HG03060 (cell line): ENCODE measurements at regions not wholly inside any gene's neighbourhood (a gene's known extent, or its start where the extent isn't known, plus 50 kb on each side); places are given as distances from the start of the nearest gene placed in this dataset.
"Not testable (repeated sequence)": the region's sequence is repeated elsewhere in the genome, so short reads cannot be mapped to it uniquely, and the experiment has no call there.

Source experiments
- ATAC-seq: cut with Tn5 transposase; IDR thresholded peaks from one replicate; pipeline ENCODE4 v1.9.1; 2021; ENCODE audit warnings: low read depth, moderate number of reproducible peaks; ENCODE audit not compliant: unreplicated experiment

GRCh38 chr7:11221984-11222383, 248.3 kb downstream of the PHF14 start:
- ATAC-seq, result no peak

DNA sequence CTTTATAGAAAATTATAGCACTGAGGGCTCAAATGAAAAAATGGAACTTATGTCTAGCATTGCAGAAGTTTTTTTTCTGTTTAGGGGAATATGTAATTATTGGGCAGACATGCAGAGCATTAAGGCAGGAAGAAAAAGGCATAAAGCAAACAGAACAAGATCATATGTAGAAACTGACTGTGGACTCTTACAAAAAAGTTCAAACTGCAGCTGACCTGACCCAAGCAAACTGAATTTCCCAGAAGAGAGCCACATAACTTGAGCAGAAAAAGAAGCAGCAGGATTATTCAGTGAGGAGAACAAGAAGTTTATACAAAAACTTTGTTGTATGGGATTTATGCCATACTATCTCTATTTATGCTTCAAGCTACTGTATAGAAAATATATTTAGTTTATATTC, 250.9 kb downstream of the PHF14 start:
- ATAC-seq, result no peak

GRCh38 chr7:11228515-11228914, 254.8 kb downstream of the PHF14 start:
- ATAC-seq, result no peak

- no peak for ATAC-seq
Observed at GRCh38 chr7:11231190-11231589, 257.5 kb downstream of the PHF14 start.

DNA sequence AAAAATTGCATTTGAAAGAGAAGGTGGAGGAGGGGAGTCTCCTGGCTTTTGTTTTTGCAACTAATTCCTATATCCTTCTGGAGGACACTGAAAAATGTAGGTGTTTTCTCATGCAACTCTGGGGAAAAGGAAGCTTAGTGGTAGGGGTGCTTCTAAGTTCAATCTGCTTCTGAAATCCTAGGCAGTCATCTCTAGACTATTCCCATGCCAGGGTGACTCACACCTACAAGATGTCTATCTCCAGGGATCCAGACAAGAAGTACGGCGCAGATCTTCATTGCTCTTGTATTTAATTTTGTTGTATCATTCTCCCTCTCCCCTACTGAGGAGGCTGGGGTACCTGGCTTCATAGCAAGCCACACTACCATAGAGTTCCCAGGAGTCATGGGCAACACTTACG, 258.8 kb downstream of the PHF14 start:
- no peak for ATAC-seq

DNA sequence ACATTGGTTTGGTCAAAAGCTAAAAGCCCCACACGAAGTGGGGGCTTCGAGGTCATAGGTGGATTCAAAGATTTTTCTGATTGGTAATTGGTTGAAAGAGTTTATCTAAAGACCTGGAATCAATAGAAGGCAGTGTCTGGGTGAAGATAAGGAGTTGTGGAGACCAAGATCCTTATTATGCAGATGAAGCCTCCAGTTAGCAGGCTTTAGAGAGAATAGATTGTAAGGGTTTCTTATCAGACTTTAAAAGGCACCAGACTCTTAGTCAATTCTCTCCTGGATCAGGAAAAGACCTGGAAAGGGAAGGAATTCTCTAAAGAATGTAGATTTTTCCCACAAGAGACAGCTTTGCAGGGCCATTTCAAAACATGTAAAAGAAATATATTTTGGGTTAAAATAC, 260.2 kb downstream of the PHF14 start:
- ATAC-seq, result no peak

GRCh38 chr7:11235491-11235890, 261.8 kb downstream of the PHF14 start:
- ATAC-seq, result no peak

- ATAC-seq, result no peak
Observed at GRCh38 chr7:11236680-11237079, 263.0 kb downstream of the PHF14 start.

GRCh38 chr7:11237742-11238141, 264.1 kb downstream of the PHF14 start:
- ATAC-seq, result no peak

DNA sequence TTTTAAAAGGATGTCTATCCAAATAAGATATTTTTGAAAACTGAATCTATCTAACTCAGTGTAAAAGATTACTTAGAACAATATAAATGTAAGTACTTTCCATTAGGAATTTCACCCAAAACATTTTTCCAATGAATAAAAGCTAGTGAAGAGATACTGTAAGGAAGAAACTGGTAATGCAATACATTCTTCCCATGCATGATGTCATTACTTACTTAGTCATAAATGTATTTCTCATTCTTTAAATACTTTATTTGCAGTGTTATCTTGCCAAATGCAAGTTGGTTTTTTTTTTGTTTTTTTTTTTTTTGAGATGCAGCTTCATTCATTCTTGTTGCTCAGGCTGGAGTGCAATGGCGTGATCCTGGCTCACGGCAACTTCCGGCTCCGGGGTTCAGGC, 265.6 kb downstream of the PHF14 start:
- no peak for ATAC-seq

DNA sequence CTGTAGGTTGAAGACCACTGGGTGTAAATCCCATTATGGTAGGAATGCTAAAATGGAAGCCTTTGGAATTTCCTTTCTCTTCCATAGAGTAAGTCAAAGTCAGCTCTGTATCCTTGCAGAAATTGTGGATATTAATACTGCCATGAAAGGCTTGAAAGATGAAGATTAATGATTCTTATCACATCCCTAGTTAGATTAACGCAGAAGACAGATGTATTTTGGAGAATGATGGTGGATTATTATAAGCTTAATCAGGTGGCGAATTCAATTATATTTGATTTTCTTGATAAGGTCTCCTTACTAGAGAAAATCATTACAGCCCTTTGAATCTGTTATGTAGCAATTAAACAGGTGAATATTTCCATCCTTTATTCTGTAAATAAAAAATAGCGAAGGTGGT, 270.1 kb downstream of the PHF14 start:
- no peak for ATAC-seq

GRCh38 chr7:11244149-11244548, 270.5 kb downstream of the PHF14 start:
- ATAC-seq, result no peak

GRCh38 chr7:11247545-11247944, 273.9 kb downstream of the PHF14 start:
- ATAC-seq, result no peak

- ATAC-seq, result no peak
Observed at GRCh38 chr7:11251436-11251835, 277.8 kb downstream of the PHF14 start.

- ATAC-seq, result no peak
Observed at GRCh38 chr7:11252011-11252607, 278.4 kb downstream of the PHF14 start.

- no peak for ATAC-seq
Observed at GRCh38 chr7:11252705-11253272, 279.1 kb downstream of the PHF14 start.

DNA sequence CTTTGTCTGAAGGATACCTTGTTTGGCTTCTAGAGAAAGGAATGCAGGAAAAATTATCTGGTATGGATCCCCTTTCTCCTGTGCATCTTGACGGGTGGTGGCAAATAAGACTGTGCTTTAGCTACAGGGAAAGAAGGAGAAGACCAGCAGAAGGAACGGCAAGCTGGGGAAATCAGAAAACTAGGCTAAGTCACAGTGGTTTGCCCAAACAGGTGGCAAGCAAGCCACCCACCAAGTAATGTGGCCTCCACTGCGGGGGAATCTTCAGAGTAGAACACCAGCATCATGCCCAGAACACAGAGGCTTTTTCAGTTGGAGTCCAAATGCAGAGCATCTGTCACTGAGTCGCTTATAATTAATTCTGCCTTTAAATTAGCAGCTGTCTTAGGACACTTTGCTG, 282.8 kb downstream of the PHF14 start:
- ATAC-seq, result no peak

GRCh38 chr7:11261470-11261869, 287.8 kb downstream of the PHF14 start:
- ATAC-seq, result no peak

GRCh38 chr7:11266101-11266500, 292.4 kb downstream of the PHF14 start:
- ATAC-seq, result no peak

DNA sequence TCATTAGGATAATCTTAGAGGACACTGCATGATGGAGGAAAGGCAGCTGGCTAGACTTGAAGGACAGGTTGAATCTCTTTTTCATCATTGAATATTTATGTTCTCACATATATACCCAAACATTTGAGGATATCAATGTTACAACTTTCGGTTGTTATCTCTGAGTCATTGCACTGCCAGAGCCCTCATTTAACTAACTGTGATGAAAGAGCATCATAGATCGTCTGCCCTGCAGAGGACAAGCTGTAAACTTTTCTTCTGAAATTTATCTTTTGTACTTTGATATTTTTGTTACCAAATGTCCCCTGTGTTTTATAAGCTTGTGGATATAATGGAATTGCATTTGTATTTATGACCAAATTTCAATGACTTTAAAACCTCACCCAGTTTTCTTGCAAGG, 298.7 kb downstream of the PHF14 start:
- ATAC-seq, result no peak

DNA sequence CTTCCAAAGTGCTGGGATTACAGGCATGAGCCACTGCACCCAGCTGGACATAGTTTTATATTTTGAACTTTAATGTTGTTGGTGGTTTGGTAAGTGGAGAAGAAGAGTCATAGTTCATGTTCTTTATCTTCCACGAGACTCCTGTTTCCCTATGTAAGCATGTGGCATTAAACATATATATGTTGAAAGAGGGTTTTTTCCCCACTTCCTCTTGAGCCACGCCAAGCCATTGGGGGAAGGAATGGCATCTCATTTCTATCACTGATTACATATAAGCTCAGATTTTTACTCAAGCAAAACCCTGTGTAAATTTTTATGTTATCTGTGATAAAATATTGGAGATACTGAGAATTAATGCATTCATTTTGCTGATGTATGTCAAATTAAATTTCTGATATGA, 300.4 kb downstream of the PHF14 start:
- no peak for ATAC-seq

GRCh38 chr7:11281953-11282352, 308.3 kb downstream of the PHF14 start:
- ATAC-seq, result no peak

GRCh38 chr7:11283584-11283983, 309.9 kb downstream of the PHF14 start:
- not testable (repeated sequence) for ATAC-seq
